Endodermal cell (in vitro differentiated cells): ENCODE measurements at regions not wholly inside any gene's neighbourhood (a gene's known extent, or its start where the extent isn't known, plus 50 kb on each side); places are given as distances from the start of the nearest gene placed in this dataset.
A peak's percentile ranks its signal among the peaks of the same experiment; 100 is the strongest.

Experiments used
- DNase-seq: peaks from one replicate; pipeline ENCODE4 v3.0.0-alpha.2; 2017
- H3K27ac ChIP-seq: 2 replicates; pipeline ENCODE4 v1.5.1; 2013; ENCODE audit warnings: mild to moderate bottlenecking, low read depth, low read length, moderate library complexity
- H3K27me3 ChIP-seq: 2 replicates; pipeline ENCODE4 v1.6.1; 2013; ENCODE audit warnings: mild to moderate bottlenecking, low read length, moderate library complexity; ENCODE audit not compliant: insufficient read depth, control insufficient read depth, poor library complexity, severe bottlenecking
- H3K36me3 ChIP-seq: 2 replicates; pipeline ENCODE4 v1.7.0; 2013; ENCODE audit warnings: mild to moderate bottlenecking, low read length, moderate library complexity; ENCODE audit not compliant: control insufficient read depth, insufficient read depth
- H3K4me1 ChIP-seq: one replicate; pipeline ENCODE4 v1.7.0; 2013; ENCODE audit warnings: low read length; ENCODE audit not compliant: control insufficient read depth, insufficient read depth
- H3K4me3 ChIP-seq: 2 replicates; pipeline ENCODE4 v1.5.1; 2013; ENCODE audit warnings: mild to moderate bottlenecking, low read length, moderate library complexity
- H3K9ac ChIP-seq: 2 replicates; pipeline ENCODE4 v1.6.1; 2013; ENCODE audit warnings: mild to moderate bottlenecking, low read length, moderate library complexity; ENCODE audit not compliant: poor library complexity, severe bottlenecking; ENCODE audit errors: extremely low read depth
- H3K9me3 ChIP-seq: 2 replicates; pipeline ENCODE4 v1.6.1; 2013; ENCODE audit warnings: mild to moderate bottlenecking, low read length, moderate library complexity; ENCODE audit not compliant: control insufficient read depth
- H3K27ac Mint-ChIP-seq: 2 replicates; pipeline ENCODE4 v1.8.0; 2020; ENCODE audit warnings: mixed read lengths
- H3K27me3 Mint-ChIP-seq: 2 replicates; pipeline ENCODE4 v1.8.0; 2021; ENCODE audit warnings: mild to moderate bottlenecking, mixed read lengths; ENCODE audit not compliant: insufficient read depth
- H3K36me3 Mint-ChIP-seq: 2 replicates; pipeline ENCODE4 v1.8.0; 2020; ENCODE audit warnings: low read depth, mixed read lengths
- H3K4me1 Mint-ChIP-seq: 2 replicates; pipeline ENCODE4 v1.8.0; 2020; ENCODE audit warnings: mixed read lengths
- H3K4me3 Mint-ChIP-seq: 2 replicates; pipeline ENCODE4 v1.8.0; 2020; ENCODE audit warnings: mild to moderate bottlenecking, moderate library complexity, mixed read lengths
- H3K9me3 Mint-ChIP-seq: 2 replicates; pipeline ENCODE4 v1.8.0; 2020; ENCODE audit warnings: mild to moderate bottlenecking, mixed read lengths
- WGBS, 2 experiments: methylation state at CpG; one replicate each; pipeline versions ENCODE4 v1.1.5 to v1.1.7; 2013; ENCODE audit warnings: missing lambda C conversion rate in 2 of 2, mixed read lengths in 1 of 2; ENCODE audit not compliant: insufficient coverage in 1 of 2, insufficient read length in 1 of 2; 5-methylcytosine and 5-hydroxymethylcytosine counted together
- TF ChIP-seq, protein P1 (sequence below): fragments of 200-600 bp; sonication (generic); conservative IDR thresholded peaks from 2 replicates; pipeline ENCODE4 v1.5.0; 2021; ENCODE audit warnings: antibody characterized with exemption, mild to moderate bottlenecking

DNA sequence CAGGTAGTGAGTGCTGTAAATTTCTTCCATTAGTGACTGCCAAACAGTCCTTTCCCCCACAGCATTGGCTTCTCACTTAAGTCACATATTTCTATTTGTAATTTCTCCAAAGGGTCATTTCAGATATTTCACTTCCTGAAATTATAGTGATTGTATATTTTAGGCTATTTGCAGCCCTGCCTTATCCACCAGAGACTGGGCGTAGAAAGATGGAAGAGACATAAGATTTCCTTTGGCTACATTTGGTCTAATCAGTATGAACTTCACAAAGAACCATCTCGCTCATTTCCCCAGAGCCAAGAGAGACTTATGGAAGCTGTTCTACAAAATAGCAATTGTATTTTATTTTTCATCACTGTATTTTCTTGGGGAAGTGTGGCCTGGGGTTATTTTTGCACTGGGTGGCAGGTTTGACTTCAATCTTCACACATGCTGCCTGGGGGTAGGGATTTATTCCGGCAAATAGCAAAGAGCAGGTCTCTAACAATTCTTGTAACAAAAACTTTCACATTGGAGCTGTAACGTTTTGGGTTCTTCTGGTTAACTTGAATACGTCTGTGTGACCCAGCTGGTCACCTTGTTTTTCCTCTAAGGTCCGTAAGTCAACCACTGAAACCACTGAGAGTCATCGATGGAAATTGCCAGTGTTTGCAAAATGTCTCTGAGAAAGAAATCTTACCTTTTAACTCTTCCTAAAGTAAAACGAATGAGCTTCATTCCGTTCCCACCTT lies 170.6 kb upstream of the SERPINE2 start:
- H3K4me3 Mint-ChIP-seq = no peak overlapping the region
- no peaks in the 10 kb centered on the region for H3K36me3 ChIP-seq
- no peak overlapping the region for H3K27ac ChIP-seq
- no peaks in the 10 kb centered on the region for H3K27me3 ChIP-seq
- H3K9me3 ChIP-seq = no peaks in the 10 kb centered on the region
- no peak for DNase-seq
- no peak overlapping the region for H3K4me3 ChIP-seq
- H3K9ac ChIP-seq = no peak overlapping the region
- peaks cover 36% of the 10 kb centered on the region for H3K4me1 Mint-ChIP-seq
- H3K27me3 Mint-ChIP-seq = peaks cover 3% of the 10 kb centered on the region
- no peaks in the 10 kb centered on the region for H3K36me3 Mint-ChIP-seq
- H3K27ac Mint-ChIP-seq = peak overlapping the region; percentile 69
- 91 to 92% methylated on average over 7 to 9 of the region's 9 CpGs for WGBS, 2 experiments
- peaks cover 5% of the 10 kb centered on the region for H3K4me1 ChIP-seq
- no peaks in the 10 kb centered on the region for H3K9me3 Mint-ChIP-seq
- TF ChIP-seq, protein P1, sequence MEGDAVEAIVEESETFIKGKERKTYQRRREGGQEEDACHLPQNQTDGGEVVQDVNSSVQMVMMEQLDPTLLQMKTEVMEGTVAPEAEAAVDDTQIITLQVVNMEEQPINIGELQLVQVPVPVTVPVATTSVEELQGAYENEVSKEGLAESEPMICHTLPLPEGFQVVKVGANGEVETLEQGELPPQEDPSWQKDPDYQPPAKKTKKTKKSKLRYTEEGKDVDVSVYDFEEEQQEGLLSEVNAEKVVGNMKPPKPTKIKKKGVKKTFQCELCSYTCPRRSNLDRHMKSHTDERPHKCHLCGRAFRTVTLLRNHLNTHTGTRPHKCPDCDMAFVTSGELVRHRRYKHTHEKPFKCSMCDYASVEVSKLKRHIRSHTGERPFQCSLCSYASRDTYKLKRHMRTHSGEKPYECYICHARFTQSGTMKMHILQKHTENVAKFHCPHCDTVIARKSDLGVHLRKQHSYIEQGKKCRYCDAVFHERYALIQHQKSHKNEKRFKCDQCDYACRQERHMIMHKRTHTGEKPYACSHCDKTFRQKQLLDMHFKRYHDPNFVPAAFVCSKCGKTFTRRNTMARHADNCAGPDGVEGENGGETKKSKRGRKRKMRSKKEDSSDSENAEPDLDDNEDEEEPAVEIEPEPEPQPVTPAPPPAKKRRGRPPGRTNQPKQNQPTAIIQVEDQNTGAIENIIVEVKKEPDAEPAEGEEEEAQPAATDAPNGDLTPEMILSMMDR = no peak

DNA sequence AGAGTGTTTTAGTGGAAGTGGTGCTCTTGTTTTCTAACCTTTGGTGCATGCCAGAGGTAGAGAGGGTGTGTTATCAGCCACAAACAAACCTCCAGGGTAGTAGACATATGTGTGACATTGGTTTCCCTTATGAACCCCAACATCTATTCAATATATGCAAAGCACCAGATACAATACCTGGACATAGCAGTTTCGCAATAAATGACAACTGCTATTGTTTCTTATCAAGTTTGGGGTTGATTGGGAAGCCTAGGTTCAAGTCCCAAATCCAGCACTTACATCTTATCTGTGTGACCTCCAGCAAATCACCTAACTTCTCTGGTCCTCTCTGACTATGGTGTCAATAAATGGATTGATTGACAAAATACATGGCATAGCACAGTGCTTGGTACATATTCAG lies 169.4 kb upstream of the SERPINE2 start:
- H3K4me1 Mint-ChIP-seq = peaks cover 26% of the 10 kb centered on the region
- H3K4me3 Mint-ChIP-seq = no peak overlapping the region
- Histone ChIP-seq H3K27ac (no peak overlapping the region), H3K4me3 (no peak overlapping the region), H3K9ac (no peak overlapping the region), H3K4me1 (peaks cover 5% of the 10 kb centered on the region), H3K36me3 (no peaks in the 10 kb centered on the region), H3K27me3 (no peaks in the 10 kb centered on the region), H3K9me3 (no peaks in the 10 kb centered on the region)
- H3K9me3 Mint-ChIP-seq = no peaks in the 10 kb centered on the region
- TF ChIP-seq, protein P1 = no peak
- WGBS, 2 experiments = 95% methylated on average over 1 of the region's 1 CpG; no CpG with 5 or more reads in 1 of the 2 experiments
- peaks cover 4% of the 10 kb centered on the region for H3K27me3 Mint-ChIP-seq
- no peaks in the 10 kb centered on the region for H3K36me3 Mint-ChIP-seq
- no peak overlapping the region for H3K27ac Mint-ChIP-seq
- DNase-seq = no peak

DNA sequence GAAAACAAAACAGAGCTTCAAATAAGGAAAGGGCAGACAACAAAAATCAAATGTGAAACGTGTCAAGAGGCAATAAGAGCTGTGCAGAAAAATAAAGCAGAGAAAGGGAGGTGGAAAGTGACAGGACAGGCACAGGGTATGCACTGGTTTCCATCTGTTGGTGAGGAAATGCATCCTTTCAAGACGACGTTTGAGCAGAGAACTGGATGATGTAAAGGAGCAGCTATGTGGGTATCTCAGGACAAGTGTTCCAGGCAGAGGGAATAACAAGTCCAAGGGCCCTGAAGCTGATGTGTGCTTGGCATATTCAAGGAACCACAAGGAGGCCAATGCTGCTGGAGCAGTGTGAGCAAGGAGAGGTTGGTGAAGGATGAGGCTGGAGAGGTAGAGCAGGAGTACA lies 168.9 kb upstream of the SERPINE2 start:
- peaks cover 24% of the 10 kb centered on the region for H3K4me1 Mint-ChIP-seq
- H3K9me3 ChIP-seq = no peaks in the 10 kb centered on the region
- no peaks in the 10 kb centered on the region for H3K27me3 ChIP-seq
- H3K4me3 ChIP-seq = no peak overlapping the region
- H3K27ac Mint-ChIP-seq = no peak overlapping the region
- DNase-seq = no peak
- peaks cover 5% of the 10 kb centered on the region for H3K4me1 ChIP-seq
- peaks cover under 1% of the 10 kb centered on the region for H3K9me3 Mint-ChIP-seq
- no peak overlapping the region for H3K27ac ChIP-seq
- TF ChIP-seq, protein P1 = no peak
- H3K4me3 Mint-ChIP-seq = no peak overlapping the region
- H3K36me3 Mint-ChIP-seq = peaks cover under 1% of the 10 kb centered on the region
- WGBS, 2 experiments = 73 to 90% methylated on average over 3 of the region's 3 CpGs
- no peak overlapping the region for H3K9ac ChIP-seq
- H3K36me3 ChIP-seq = no peaks in the 10 kb centered on the region
- H3K27me3 Mint-ChIP-seq = peaks cover 4% of the 10 kb centered on the region
